Uterus (tissue), 3 donors: ENCODE measurements at regions not wholly inside any gene's neighbourhood (a gene's known extent, or its start where the extent isn't known, plus 50 kb on each side); places are given as distances from the start of the nearest gene placed in this dataset.
"Not testable (repeated sequence)": the region's sequence is repeated elsewhere in the genome, so short reads cannot be mapped to it uniquely, and the experiment has no call there.

Experiments used
- DNase-seq, 2 donors: peaks; one replicate each; pipeline ENCODE4 v3.0.0-alpha.2; 2019 to 2020
- H3K27ac ChIP-seq, 2 donors: fragments of 200-600 bp; sonication (generic); 1 replicate in 1 of 2; 2 replicates in 1 of 2; pipeline ENCODE4 v1.5.1; 2016 to 2018
- H3K27me3 ChIP-seq, 2 donors: fragments of 200-600 bp; sonication (generic); one replicate each; pipeline ENCODE4 v1.5.1; 2018 to 2019; ENCODE audit warnings: control low read depth in 1 of 2
- H3K36me3 ChIP-seq, 2 donors: fragments of 200-600 bp; sonication (generic); one replicate each; pipeline ENCODE4 v1.5.1; 2019; ENCODE audit warnings: control low read depth in 1 of 2
- H3K4me1 ChIP-seq, 2 donors: fragments of 200-600 bp; sonication (generic); one replicate each; pipeline ENCODE4 v1.5.1; 2018 to 2019; ENCODE audit warnings: control low read depth in 1 of 2
- H3K4me3 ChIP-seq, 2 donors: fragments of 200-600 bp; sonication (generic); 1 replicate in 1 of 2; 2 replicates in 1 of 2; pipeline ENCODE4 v1.5.1; 2018 to 2019; ENCODE audit warnings: mild to moderate bottlenecking in 1 of 2
- H3K9me3 ChIP-seq, 2 donors: fragments of 200-600 bp; sonication (generic); one replicate each; pipeline ENCODE4 v1.5.1; 2019; ENCODE audit warnings: control low read depth in 1 of 2
- CTCF ChIP-seq, 4 experiments: fragments of 200-600 bp in 2 of 4; fragments of 450-650 bp in 2 of 4; sonication (generic) in 2 of 4; IDR thresholded peaks; one replicate each; pipeline ENCODE4 v1.5.1; 2016 to 2019; ENCODE audit warnings: antibody characterized with exemption in 4 of 4, mild to moderate bottlenecking in 2 of 4, moderate library complexity in 1 of 4
- POLR2A ChIP-seq, 2 donors: fragments of 450-650 bp; IDR thresholded peaks; one replicate each; pipeline ENCODE4 v1.6.1; 2016; ENCODE audit warnings: antibody characterized with exemption in 2 of 2, mild to moderate bottlenecking in 1 of 2, moderate library complexity in 1 of 2
- intact Hi-C: fragments of 100-400 bp; cut with DNase I; formaldehyde crosslinking; loops from one replicate; pipeline ENCODE4 v1.15.1; 2023; ENCODE audit warnings: low total_unique reads
- donor health status: DM: yes; HTN: yes; CAD: no.

GRCh38 chr9:108779551-108780325 is 76.0 kb downstream of the ACTL7B start:
- no peak for DNase-seq
- no peaks in the 10 kb centered on the region for H3K27me3 ChIP-seq
- no peaks in the 10 kb centered on the region for H3K36me3 ChIP-seq
- no peaks in the 10 kb centered on the region for H3K4me1 ChIP-seq
- no peak overlapping the region for H3K27ac ChIP-seq
- intact Hi-C loops, result no loop called here
- no peaks in the 10 kb centered on the region for H3K9me3 ChIP-seq
- no peak overlapping the region for H3K4me3 ChIP-seq
- TF ChIP-seq CTCF (IDR thresholded peaks at IDR 0.05) (no peak), POLR2A (IDR thresholded peaks at IDR 0.05) (no peak)

- no peak for DNase-seq
- no peaks in the 10 kb centered on the region for H3K27me3 ChIP-seq
- intact Hi-C loops, result no loop called here
- H3K9me3 ChIP-seq, result no peaks in the 10 kb centered on the region
- TF ChIP-seq CTCF (IDR thresholded peaks at IDR 0.05), result no peak
- no peak for TF ChIP-seq POLR2A (IDR thresholded peaks at IDR 0.05)
- no peak overlapping the region for H3K27ac ChIP-seq
- H3K4me1 ChIP-seq, result no peaks in the 10 kb centered on the region
- no peak overlapping the region for H3K4me3 ChIP-seq
- no peaks in the 10 kb centered on the region for H3K36me3 ChIP-seq
Observed at GRCh38 chr9:108776920-108777639, 78.7 kb downstream of the ACTL7B start.

GRCh38 chr9:108775901-108776306 is 79.9 kb downstream of the ACTL7B start:
- intact Hi-C loops, result no loop called here
- no peaks in the 10 kb centered on the region for H3K36me3 ChIP-seq
- no peaks in the 10 kb centered on the region for H3K4me1 ChIP-seq
- H3K27ac ChIP-seq, result no peak overlapping the region
- no peak overlapping the region for H3K4me3 ChIP-seq
- no peaks in the 10 kb centered on the region for H3K27me3 ChIP-seq
- H3K9me3 ChIP-seq, result no peaks in the 10 kb centered on the region
- no peak for TF ChIP-seq CTCF (IDR thresholded peaks at IDR 0.05)
- TF ChIP-seq POLR2A (IDR thresholded peaks at IDR 0.05), result no peak
- no peak for DNase-seq

GRCh38 chr9:108774088-108774487 is 81.7 kb downstream of the ACTL7B start:
- H3K4me3 ChIP-seq, H3K36me3 ChIP-seq, H3K27ac ChIP-seq, H3K4me1 ChIP-seq, H3K27me3 ChIP-seq, H3K9me3 ChIP-seq, intact Hi-C loops, DNase-seq: not testable (repeated sequence)

GRCh38 chr9:108772301-108772894 is 83.4 kb downstream of the ACTL7B start:
- TF ChIP-seq POLR2A (IDR thresholded peaks at IDR 0.05) (no peak), CTCF (IDR thresholded peaks at IDR 0.05) (no peak)
- Histone ChIP-seq H3K9me3 (no peaks in the 10 kb centered on the region), H3K27ac (no peak overlapping the region), H3K4me1 (no peaks in the 10 kb centered on the region), H3K36me3 (no peaks in the 10 kb centered on the region), H3K27me3 (no peaks in the 10 kb centered on the region), H3K4me3 (no peak overlapping the region)
- no peak for DNase-seq
- intact Hi-C loops, result no loop called here
